Mucosa of descending colon (tissue), 3 donors: ENCODE measurements at regions not wholly inside any gene's neighbourhood (a gene's known extent, or its start where the extent isn't known, plus 50 kb on each side); places are given as distances from the start of the nearest gene placed in this dataset.

Experiments used
- ATAC-seq: fragments of 200-7000 bp; cut with Tn5 transposase; one replicate; pipeline ENCODE4 v1.9.1; 2020; ENCODE audit warnings: mild to moderate bottlenecking, moderate library complexity
- DNase-seq, 3 donors: peaks; one replicate each; pipeline ENCODE4 v3.0.0-alpha.2; 2020
- H3K36me3 ChIP-seq: fragments of 200-600 bp; one replicate; pipeline ENCODE4 v1.8.0; 2021; ENCODE audit warnings: low read depth, mild to moderate bottlenecking
- H3K4me1 ChIP-seq: fragments of 200-600 bp; one replicate; pipeline ENCODE4 v1.8.0; 2021; ENCODE audit warnings: low read depth, mild to moderate bottlenecking
- H3K4me3 ChIP-seq: fragments of 200-600 bp; one replicate; pipeline ENCODE4 v1.8.0; 2021; ENCODE audit warnings: mild to moderate bottlenecking
- H3K9me3 ChIP-seq: fragments of 200-600 bp; one replicate; pipeline ENCODE4 v1.8.0; 2021; ENCODE audit warnings: mild to moderate bottlenecking
- CTCF ChIP-seq: fragments of 200-600 bp; IDR thresholded peaks from one replicate; pipeline ENCODE4 v1.8.0; 2022; ENCODE audit warnings: antibody characterized with exemption, mild to moderate bottlenecking
- intact Hi-C, 2 donors: fragments of 100-400 bp; cut with DNase I in 1 of 2; cut with micrococcal nuclease in 1 of 2; formaldehyde crosslinking; loops; one replicate each; pipeline versions ENCODE4 v1.11.0 to v1.11.1; 2022; cut with DNase I, micrococcal nuclease
- donor health status: DM: no; HTN: no; CAD: no; lungs with moderate emphysema.
- donor health status: DM: no; HTN: no; CAD: no.
- donor health status: DM: no; HTN: yes; CAD: no.

DNA sequence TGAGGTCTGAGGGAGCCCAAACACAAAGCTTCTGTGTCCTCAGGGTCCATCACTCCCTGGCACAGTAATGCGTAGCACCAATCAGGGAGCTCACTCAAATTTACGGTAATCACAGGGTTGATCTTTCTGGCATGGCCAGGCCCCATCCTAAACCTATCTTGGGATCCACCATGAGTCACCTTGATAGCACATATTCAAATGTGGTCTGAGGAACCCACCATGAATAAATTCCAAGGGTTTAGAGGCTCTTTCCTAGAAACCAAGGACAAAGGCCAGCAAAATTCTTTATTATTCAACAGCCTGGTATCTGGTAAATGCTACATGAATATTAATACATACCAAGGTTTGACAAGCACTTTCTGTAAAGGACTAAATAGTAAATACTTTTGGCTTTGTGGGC lies 254.5 kb downstream of the TLR4 start:
- intact Hi-C loops: no loop called here
- DNase-seq: no peak
- no peak for TF ChIP-seq CTCF
- Histone ChIP-seq H3K9me3 (no peaks in the 10 kb centered on the region), H3K4me3 (no peak overlapping the region), H3K4me1 (no peaks in the 10 kb centered on the region), H3K36me3 (no peaks in the 10 kb centered on the region)
- no peak for ATAC-seq

DNA sequence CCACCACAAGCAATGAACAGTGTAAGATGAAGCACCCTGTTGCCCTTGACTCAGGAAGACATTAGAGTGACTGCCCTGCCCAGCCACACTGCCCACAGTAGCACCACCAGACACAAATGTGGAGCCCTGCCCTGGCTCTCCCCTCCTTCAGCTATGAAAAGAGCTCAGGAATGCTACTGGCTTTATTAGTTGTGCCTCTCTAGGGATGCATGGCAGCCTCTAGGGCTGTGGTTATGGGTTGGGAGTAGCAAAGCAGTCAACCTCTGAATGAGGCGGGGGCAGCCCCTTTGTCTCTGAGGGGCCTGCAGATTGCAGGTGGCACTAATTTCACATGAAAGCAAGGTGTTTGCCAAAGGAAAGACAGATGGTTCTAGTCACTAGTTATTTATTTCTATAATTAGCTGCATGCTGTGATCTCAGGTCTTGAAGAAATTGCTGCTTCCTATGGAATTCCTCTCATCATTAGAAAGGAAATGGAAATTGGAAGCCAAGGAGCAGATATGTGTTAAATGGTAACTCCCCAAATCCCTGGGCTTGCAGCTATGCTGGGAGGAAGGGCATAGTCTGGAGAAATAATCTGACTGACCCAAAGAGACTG lies 259.4 kb downstream of the TLR4 start:
- intact Hi-C loops: no loop called here
- no peaks in the 10 kb centered on the region for H3K36me3 ChIP-seq
- no peaks in the 10 kb centered on the region for H3K4me1 ChIP-seq
- no peak for TF ChIP-seq CTCF
- ATAC-seq: no peak
- H3K4me3 ChIP-seq: no peak overlapping the region
- H3K9me3 ChIP-seq: no peaks in the 10 kb centered on the region
- no peak for DNase-seq

GRCh38 chr9:117970276-117971050 lies 266.3 kb downstream of the TLR4 start:
- no peaks in the 10 kb centered on the region for H3K9me3 ChIP-seq
- H3K4me1 ChIP-seq: no peaks in the 10 kb centered on the region
- TF ChIP-seq CTCF: no peak
- no peaks in the 10 kb centered on the region for H3K36me3 ChIP-seq
- intact Hi-C loops: no loop called here
- no peak overlapping the region for H3K4me3 ChIP-seq
- ATAC-seq: no peak
- no peak for DNase-seq

GRCh38 chr9:117974108-117974507 lies 269.9 kb downstream of the TLR4 start:
- no peaks in the 10 kb centered on the region for H3K4me1 ChIP-seq
- H3K9me3 ChIP-seq: no peaks in the 10 kb centered on the region
- no peak overlapping the region for H3K4me3 ChIP-seq
- H3K36me3 ChIP-seq: no peaks in the 10 kb centered on the region
- TF ChIP-seq CTCF: no peak
- intact Hi-C loops: no loop called here
- ATAC-seq (no peak), DNase-seq (no peak)

DNA sequence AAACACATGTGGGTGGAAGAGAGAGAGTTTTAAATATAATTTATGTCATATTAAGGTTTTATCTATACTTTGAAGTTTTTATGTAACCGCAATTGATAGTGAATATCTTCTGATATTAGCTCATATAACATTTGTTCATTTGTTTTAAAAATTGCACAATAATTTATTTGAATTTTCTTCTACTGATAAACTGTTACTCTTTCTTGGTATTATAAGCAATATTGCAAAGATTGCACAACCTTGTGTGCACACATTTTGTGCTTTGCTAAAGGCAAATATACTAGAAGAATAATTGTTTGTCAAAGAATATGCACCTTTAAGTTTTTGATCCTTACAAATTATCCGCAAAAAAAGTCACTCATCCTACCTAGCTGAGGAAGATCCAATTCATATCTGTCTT lies 275.7 kb downstream of the TLR4 start:
- intact Hi-C loops: no loop called here
- no peaks in the 10 kb centered on the region for H3K4me1 ChIP-seq
- DNase-seq (no peak), ATAC-seq (no peak)
- H3K36me3 ChIP-seq: no peaks in the 10 kb centered on the region
- no peak overlapping the region for H3K4me3 ChIP-seq
- no peak for TF ChIP-seq CTCF
- no peaks in the 10 kb centered on the region for H3K9me3 ChIP-seq
